Fibroblast of villous mesenchyme (primary cell): ENCODE measurements at regions not wholly inside any gene's neighbourhood (a gene's known extent, or its start where the extent isn't known, plus 50 kb on each side); places are given as distances from the start of the nearest gene placed in this dataset.
A peak's percentile ranks its signal among the peaks of the same experiment; 100 is the strongest.

ENCODE experiments used
- DNase-seq: peaks from one replicate; pipeline ENCODE4 v3.0.0-alpha.2; 2010; ENCODE audit warnings: low read depth
- H3K4me3 ChIP-seq: 2 replicates; pipeline ENCODE4 v1.5.1; 2011; ENCODE audit warnings: low read depth, mild to moderate bottlenecking, low read length
- CTCF ChIP-seq: IDR thresholded peaks from 2 replicates; pipeline ENCODE4 v1.5.1; 2012; ENCODE audit warnings: low read depth, mild to moderate bottlenecking, low read length; ENCODE audit not compliant: insufficient read depth

- no peak for DNase-seq
- no peak overlapping the region for H3K4me3 ChIP-seq
- TF ChIP-seq CTCF = no peak
Observed at GRCh38 chr6:105763866-105764265, 322.3 kb upstream of the PRDM1 start.

GRCh38 chr6:105760746-105761145, 325.4 kb upstream of the PRDM1 start:
- TF ChIP-seq CTCF = no peak
- no peak for DNase-seq
- H3K4me3 ChIP-seq = no peak overlapping the region

- no peak overlapping the region for H3K4me3 ChIP-seq
- peak; percentile 69 for DNase-seq
- TF ChIP-seq CTCF = no peak
Observed at GRCh38 chr6:105759946-105760345, 326.2 kb upstream of the PRDM1 start.

GRCh38 chr6:105759015-105759414, 327.1 kb upstream of the PRDM1 start:
- no peak for TF ChIP-seq CTCF
- DNase-seq = no peak
- H3K4me3 ChIP-seq = no peak overlapping the region

- no peak for TF ChIP-seq CTCF
- H3K4me3 ChIP-seq = no peak overlapping the region
- no peak for DNase-seq
Observed at GRCh38 chr6:105757512-105758200, 328.5 kb upstream of the PRDM1 start.

GRCh38 chr6:105755885-105756284, 330.3 kb upstream of the PRDM1 start:
- no peak for TF ChIP-seq CTCF
- DNase-seq = no peak
- H3K4me3 ChIP-seq = no peak overlapping the region
